Anterior cingulate cortex (tissue), 58 donors: ENCODE measurements at regions not wholly inside any gene's neighbourhood (a gene's known extent, or its start where the extent isn't known, plus 50 kb on each side); places are given as distances from the start of the nearest gene placed in this dataset.
"Not testable (repeated sequence)": the region's sequence is repeated elsewhere in the genome, so short reads cannot be mapped to it uniquely, and the experiment has no call there.

Experiments used
- DNase-seq, 58 donors: peaks; one replicate each; lab custom pipeline; 2025; lab: John Stamatoyannopoulos, UW

DNA sequence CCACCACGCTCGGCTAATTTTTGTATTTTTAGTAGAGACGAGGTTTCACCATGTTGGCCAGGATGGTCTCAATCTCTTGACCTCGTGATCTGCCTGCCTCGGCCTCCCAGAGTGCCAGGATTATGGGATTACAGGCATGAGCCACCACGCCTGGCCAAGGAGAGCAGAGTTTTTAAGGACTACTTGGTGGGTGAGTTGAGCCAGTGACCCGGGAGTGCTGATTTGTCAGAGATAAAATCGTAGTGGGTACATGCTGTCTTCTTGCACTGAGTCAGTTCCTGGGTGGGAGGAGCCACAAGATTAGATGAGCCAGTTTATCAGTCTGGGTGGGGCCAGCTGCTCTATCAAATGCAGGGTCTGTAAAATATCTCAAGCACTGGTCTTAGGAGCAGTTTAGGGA lies 361.7 kb downstream of the TYW1 start:
- DNase-seq, result not testable (repeated sequence)

GRCh38 chr7:67358738-67359137 lies 362.1 kb downstream of the TYW1 start:
- DNase-seq, result not testable (repeated sequence)

- DNase-seq, result no peak
These were observed 363.3 kb downstream of the TYW1 start for GRCh38 chr7:67359900-67360299.

- no peak for DNase-seq
These were observed 364.5 kb downstream of the TYW1 start for GRCh38 chr7:67361150-67361549.

DNA sequence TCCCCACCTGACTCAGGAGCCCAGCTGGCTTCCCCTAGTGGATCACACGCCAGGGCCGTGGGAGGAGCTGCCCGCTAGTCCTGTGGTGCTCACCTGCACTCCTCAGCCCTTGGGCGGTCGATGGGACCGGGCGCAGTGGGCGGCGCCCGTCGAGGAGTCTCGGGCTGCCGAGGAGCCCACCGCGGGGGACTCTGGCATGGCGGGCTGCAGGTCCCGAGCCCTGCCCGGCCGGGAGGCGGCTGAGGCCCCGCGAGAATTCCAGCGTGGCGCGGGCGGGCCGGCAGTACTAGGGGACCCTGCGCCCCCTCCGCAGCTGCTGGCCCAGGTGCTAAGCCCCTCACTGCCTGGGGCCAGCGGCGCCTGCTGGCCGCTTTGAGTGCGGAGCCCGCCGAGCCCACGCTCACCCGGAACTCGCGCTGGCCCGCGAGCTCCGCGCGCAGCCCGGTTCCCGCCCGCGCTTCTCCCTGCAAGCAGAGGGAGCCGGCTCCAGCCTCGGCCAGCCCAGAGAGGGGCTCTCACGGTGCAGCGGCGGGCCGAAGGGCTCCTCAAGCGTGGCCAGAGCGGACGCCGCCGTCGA lies 367.9 kb downstream of the TYW1 start:
- DNase-seq, result no peak

DNA sequence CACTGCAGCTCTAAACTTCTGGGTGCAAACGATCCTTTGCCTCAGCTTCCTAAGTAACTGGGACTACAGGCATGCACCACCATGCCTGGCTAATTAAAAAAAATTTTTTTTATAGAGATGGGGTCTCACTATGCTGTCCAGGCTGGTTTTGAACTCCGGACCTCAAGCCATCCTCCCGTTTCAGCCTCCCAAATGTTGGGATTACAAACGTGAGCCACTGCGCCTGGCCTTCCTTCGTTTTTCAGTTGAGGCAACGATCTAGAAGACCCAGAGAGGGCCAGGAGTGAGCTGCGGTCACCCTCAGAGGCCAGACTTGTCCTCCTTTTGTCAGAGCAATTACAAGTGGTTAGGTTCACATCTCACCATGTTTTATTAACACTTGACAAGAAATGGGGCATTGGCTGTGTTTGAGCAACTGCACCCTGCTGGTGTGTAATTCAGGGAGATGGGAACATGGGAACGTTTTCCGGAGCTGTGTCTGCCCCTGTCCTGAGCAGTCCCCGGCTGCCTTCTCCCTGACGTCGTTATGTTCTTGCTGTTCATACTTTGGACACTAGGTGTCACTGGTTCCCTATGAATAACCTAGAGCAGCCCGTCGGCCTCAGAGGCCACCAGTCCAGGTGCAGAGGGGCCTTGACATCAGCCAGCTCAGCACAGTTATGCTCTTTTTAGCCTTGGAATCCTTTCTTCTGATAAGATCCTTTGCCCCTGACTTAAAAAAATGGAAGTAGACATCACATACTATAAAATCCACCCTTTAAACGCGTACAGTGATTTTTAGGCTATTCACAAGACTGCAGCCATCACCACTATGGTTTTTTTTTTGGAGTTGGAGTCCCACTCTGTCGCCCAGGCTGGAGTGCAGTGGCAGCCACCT lies 375.0 kb downstream of the TYW1 start:
- DNase-seq, result peak in 46 of 58 donors; percentile 1 to 65 (median 12)

GRCh38 chr7:67373389-67373788 lies 376.8 kb downstream of the TYW1 start:
- DNase-seq, result not testable (repeated sequence)

- DNase-seq, result no peak
These were observed 378.8 kb downstream of the TYW1 start for GRCh38 chr7:67375427-67375826.

DNA sequence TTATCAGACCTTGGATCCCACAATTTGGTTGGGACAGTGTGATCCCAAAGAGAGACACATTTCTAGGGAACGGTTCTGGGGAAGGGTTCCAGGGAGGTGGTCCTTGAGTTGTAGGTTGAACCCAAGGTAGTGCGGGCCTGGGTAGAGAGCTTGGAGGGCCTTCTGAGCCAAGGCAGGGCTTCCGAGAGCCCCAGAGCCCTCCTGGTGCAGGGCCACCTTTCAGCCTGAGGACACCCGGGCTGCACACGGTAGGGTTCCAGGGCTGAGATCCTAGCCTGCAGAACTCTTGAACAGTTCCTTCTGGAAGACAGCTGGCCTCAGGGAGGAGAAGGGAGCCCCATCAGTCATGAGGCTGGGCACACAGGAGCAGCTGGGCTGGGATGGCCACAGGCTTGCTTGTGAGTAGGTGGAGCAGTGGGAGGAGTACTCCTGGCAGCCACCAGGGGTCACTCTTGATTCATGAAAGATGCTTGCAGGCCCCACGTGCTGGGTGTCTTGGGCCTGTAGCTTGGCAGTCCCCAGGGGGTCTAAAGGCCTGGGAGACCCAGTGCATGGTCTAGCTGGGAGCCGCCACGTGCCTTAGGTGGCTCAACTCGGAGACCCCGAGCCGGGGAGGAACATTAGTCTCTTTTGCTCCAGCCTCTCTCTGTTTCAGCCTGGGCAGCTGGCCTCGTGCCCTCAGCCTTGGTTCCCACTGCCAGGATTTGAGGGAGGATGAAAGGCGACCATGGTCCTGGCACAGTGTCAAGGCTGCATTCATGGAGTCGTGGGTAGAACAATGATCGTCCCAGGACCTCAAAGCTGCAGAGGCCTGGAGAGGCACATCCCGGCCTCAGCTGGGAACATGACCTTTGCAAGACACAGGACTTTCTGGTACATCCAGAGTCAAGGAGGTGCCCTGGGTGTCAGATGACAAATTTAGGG lies 381.6 kb downstream of the TYW1 start:
- DNase-seq, result peak in 56 of 58 donors; percentile 2 to 81 (median 54)

DNA sequence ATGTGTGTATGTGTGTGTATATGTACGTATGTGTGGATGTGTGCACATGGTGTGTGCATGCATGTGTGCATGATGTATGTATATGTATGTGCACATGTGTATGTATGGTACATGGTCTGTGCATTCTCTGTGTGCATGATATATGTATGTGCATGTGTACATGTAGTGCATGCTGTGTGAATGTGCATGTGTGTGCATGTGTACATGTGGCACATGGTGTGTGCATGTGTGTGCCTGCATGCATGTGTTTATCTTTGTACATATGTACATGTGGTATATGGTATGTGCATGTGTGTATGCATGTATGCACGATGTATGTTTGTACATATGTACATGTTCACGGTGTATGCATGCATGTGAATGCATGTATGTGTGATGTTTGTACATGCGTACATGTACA lies 383.7 kb downstream of the TYW1 start:
- DNase-seq, result no peak

DNA sequence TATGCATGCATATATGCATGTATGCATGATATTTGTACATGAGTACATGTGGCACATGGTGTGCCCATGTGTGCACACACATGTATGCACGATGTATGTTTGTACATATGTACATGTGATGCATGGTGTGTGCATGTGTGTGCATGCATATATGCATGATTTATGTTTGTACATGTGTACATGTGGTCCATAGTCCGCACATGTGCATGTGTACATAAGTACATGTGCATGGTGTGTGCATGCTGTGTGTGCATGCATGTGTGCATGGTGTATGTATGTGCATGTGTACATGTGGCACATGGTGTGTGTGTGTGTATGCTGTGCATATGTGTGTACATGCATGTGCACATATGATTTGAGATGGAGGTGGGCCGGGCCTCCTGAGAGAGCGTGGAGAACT lies 384.2 kb downstream of the TYW1 start:
- DNase-seq, result no peak

GRCh38 chr7:67387851-67388250 lies 391.2 kb downstream of the TYW1 start:
- DNase-seq, result no peak

DNA sequence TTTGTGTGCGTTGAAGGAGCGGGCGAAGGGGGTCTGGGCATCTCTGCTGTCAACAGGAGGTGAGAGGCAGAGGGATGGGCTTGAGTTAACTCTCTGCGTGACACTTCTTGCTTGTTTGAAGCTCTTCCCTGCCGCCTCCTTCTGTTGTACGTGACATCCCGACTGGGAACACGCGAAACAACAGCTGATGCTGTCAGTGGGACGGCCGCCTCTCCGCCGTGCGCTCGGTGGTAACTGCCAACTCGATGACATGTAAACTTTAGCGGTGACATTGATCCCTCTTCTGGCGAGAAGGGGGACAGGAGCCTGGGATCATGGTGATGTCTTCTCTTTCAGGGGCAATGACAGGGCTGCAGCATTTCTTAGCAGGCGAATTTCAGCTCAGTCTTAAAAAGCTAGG lies 394.5 kb downstream of the TYW1 start:
- DNase-seq, result no peak

DNA sequence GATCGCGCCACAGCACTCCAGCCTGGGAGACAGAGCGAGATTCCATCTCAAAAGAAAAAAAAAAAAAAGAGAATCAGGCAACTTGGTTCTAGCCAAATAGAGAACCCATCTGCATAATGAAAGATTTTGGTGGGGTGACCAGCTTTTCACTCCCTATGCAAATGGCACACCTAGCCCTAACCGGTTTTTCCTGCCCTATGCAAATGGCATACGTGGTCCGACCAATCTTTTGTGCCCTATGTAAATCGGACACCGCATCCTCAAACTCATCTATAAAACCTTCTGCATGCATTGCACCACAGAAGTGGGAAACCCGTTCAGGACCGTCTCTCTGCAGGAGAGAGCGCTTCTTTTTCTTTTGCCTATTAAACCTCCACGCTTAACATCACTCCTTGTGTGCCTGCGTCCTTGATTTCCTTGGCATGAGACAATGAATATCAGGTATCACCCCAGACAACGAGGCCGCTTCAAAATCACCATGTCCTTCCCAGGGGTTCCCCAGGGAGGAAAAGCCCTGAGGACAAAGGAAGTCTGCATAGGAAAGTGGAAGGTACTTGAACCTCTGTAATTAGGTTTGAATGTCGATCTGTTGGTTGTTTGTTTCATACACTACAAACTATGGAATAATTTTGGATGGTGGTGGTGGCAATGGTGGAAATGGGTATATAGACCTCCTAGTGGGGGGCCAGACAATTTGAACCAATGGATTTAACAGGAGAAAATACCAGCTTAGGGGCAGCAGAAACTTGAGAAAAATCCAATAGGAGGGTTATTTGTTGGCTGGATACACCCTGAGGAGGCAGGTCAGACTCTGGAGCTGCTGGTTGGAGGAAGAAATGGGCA lies 396.2 kb downstream of the TYW1 start:
- DNase-seq, result no peak

GRCh38 chr7:67393903-67394302 lies 397.3 kb downstream of the TYW1 start:
- no peak for DNase-seq

DNA sequence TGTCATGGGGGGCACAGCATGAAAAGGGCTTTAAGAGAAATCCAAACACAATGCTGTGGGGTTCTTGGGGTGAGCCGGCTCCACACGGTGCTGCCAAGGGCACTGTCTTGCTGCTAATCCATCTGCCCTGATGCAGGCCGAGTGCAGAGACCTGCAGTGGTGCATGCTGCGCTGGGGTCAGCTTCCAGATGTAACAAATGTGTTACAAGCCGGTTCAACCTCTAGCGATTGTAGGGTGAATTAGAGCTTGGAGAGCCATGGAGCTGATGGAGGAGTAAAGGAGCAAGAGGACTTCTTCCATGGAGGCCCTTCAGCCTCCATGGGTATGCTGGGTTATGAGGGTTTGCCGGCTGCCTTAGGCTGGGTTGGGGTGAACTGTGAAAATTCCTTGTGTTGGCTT lies 402.3 kb downstream of the TYW1 start:
- no peak for DNase-seq

DNA sequence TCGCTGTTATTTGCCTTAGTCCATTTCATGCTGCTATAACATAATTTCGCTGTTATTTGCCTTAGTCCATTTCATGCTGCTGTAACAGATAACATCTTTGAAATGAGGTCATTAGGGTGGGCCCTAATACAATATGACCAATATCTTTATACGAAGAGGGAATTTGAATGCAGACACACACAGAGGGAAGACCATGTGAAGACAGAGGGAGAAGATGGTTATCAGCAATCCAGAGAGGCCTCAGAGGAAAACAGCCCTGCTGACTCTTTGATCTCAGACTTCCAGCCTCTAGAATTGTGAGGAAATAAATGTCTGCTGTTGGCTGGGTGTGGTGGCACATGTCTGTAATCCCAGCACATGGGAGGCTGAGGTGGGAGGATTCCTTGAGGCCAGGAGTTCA lies 404.9 kb downstream of the TYW1 start:
- DNase-seq, result no peak

DNA sequence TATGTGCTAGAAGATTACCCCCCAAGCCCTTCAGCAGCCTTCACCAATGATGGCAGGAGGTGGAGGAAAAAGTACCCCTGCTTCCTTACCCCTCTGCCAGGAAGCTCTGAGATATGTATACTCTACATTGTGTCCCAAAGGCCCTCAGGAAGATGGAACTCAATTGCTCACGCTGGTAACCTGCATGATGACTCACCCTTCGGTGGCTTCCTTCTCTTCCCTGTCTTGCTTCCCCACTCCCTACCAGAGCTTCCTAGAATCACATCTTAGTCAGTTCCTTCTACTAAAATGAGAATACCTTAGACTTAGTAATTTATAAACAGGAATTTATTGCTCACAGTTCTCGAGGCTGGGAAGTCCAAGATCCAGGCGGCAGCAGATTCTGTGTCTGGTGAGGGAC lies 405.6 kb downstream of the TYW1 start:
- no peak for DNase-seq

DNA sequence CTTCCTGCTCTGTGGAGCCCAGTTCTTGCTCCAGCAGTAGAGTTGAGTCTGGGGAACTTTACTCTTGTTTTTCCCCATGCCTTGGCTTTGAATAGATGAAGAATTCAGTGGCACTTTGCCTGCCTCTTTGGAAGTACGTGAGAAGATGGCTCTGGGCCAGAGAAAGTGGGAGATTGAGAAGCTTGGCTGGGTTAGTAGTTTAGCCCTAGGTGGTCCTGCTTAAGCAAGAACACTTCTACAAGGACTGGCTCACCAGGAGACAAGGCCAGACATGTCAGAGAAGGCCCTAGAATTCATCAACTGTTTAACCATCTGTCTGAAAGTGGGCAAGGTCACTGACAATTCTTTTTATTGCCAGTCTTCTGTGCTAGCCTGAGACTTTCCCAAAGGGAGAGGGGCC lies 410.3 kb downstream of the TYW1 start:
- peak in 12 of 58 donors; percentile 1 to 31 (median 4) for DNase-seq
